GM18511 (cell line): ENCODE measurements at regions not wholly inside any gene's neighbourhood (a gene's known extent, or its start where the extent isn't known, plus 50 kb on each side); places are given as distances from the start of the nearest gene placed in this dataset.

ENCODE experiments used
- ATAC-seq: cut with Tn5 transposase; IDR thresholded peaks from one replicate; pipeline ENCODE4 v1.9.1; 2021; ENCODE audit warnings: mild to moderate bottlenecking, moderate library complexity; ENCODE audit not compliant: unreplicated experiment

- no peak for ATAC-seq
These were observed 52.2 kb upstream of the DAB2IP start for GRCh38 chr9:121598965-121599871.

GRCh38 chr9:121599872-121600585, 51.4 kb upstream of the DAB2IP start:
- ATAC-seq: no peak

GRCh38 chr9:121601194-121601593, 50.2 kb upstream of the DAB2IP start:
- ATAC-seq: no peak
